Activated CD8-positive, alpha-beta memory T cell treated with anti-CD3 and anti-CD28 coated beads for 48 hours (primary cell): ENCODE measurements at regions not wholly inside any gene's neighbourhood (a gene's known extent, or its start where the extent isn't known, plus 50 kb on each side); places are given as distances from the start of the nearest gene placed in this dataset.

Source experiments
- DNase-seq, 3 experiments: peaks; one replicate each; pipeline ENCODE4 v3.0.0-alpha.2; 2020; ENCODE audit warnings: low read depth in 2 of 3, low spot score in 2 of 3

GRCh38 chr18:71784777-71785176 lies 759.4 kb downstream of the CBLN2 start:
- DNase-seq = no peak

GRCh38 chr18:71760541-71760940 lies 783.6 kb downstream of the CBLN2 start:
- no peak for DNase-seq

- no peak for DNase-seq
Measured at GRCh38 chr18:71754246-71754645, 789.9 kb downstream of the CBLN2 start.

GRCh38 chr18:71743634-71744033 lies 800.5 kb downstream of the CBLN2 start:
- DNase-seq = no peak

- no peak for DNase-seq
Measured at GRCh38 chr18:71729611-71730010, 814.5 kb downstream of the CBLN2 start.

GRCh38 chr18:71727909-71728308 lies 816.2 kb downstream of the CBLN2 start:
- DNase-seq = no peak

GRCh38 chr18:71725256-71725655 lies 818.9 kb downstream of the CBLN2 start:
- no peak for DNase-seq

GRCh38 chr18:71707985-71708500 lies 836.1 kb downstream of the CBLN2 start:
- no peak for DNase-seq

GRCh38 chr18:71707400-71707799 lies 836.7 kb downstream of the CBLN2 start:
- DNase-seq = no peak

GRCh38 chr18:71689416-71690160 lies 854.6 kb downstream of the CBLN2 start:
- no peak for DNase-seq

GRCh38 chr18:71682591-71682990 lies 861.6 kb downstream of the CBLN2 start:
- DNase-seq = no peak

- no peak for DNase-seq
Measured at GRCh38 chr18:71678144-71678543, 866.0 kb downstream of the CBLN2 start.

GRCh38 chr18:71673954-71674353 lies 870.2 kb downstream of the CBLN2 start:
- no peak for DNase-seq

- no peak for DNase-seq
Measured at GRCh38 chr18:71673498-71673897, 870.6 kb downstream of the CBLN2 start.

GRCh38 chr18:71666481-71666880 lies 877.7 kb downstream of the CBLN2 start:
- no peak for DNase-seq

GRCh38 chr18:71665131-71665530 lies 879.0 kb downstream of the CBLN2 start:
- DNase-seq = no peak

- DNase-seq = no peak
Measured at GRCh38 chr18:71643822-71644221, 900.3 kb downstream of the CBLN2 start.

GRCh38 chr18:71630696-71631095 lies 913.4 kb downstream of the CBLN2 start:
- no peak for DNase-seq

- no peak for DNase-seq
Measured at GRCh38 chr18:71625556-71626090, 918.5 kb downstream of the CBLN2 start.

- DNase-seq = no peak
Measured at GRCh38 chr18:71598374-71598773, 945.8 kb downstream of the CBLN2 start.

- DNase-seq = no peak
Measured at GRCh38 chr18:71597219-71597618, 946.9 kb downstream of the CBLN2 start.

GRCh38 chr18:71583252-71583651 lies 960.9 kb downstream of the CBLN2 start:
- no peak for DNase-seq

- DNase-seq = no peak
Measured at GRCh38 chr18:71554686-71555085, 989.5 kb downstream of the CBLN2 start.
